Upper lobe of left lung (tissue), 6 donors: ENCODE measurements at regions not wholly inside any gene's neighbourhood (a gene's known extent, or its start where the extent isn't known, plus 50 kb on each side); places are given as distances from the start of the nearest gene placed in this dataset.

Source experiments
- ATAC-seq, 2 donors: fragments of 200-7000 bp; cut with Tn5 transposase; one replicate each; pipeline ENCODE4 v1.9.1; 2022; ENCODE audit warnings: mild to moderate bottlenecking in 2 of 2, moderate library complexity in 2 of 2; ENCODE audit not compliant: low FRiP score in 2 of 2
- DNase-seq, 2 donors: peaks; one replicate each; pipeline ENCODE4 v3.0.0-alpha.2; 2019 to 2020
- H3K27ac ChIP-seq, 4 donors: fragments of 200-600 bp; sonication (generic); one replicate each; pipeline ENCODE4 v1.5.1; 2016 to 2019
- H3K27me3 ChIP-seq, 4 donors: fragments of 200-600 bp; sonication (generic); one replicate each; pipeline ENCODE4 v1.5.1; 2017 to 2019
- H3K36me3 ChIP-seq, 4 donors: fragments of 200-600 bp; sonication (generic); one replicate each; pipeline ENCODE4 v1.5.1; 2016 to 2019
- H3K4me1 ChIP-seq, 4 donors: fragments of 200-600 bp; sonication (generic); one replicate each; pipeline ENCODE4 v1.5.1; 2018 to 2019
- H3K4me3 ChIP-seq, 4 donors: fragments of 200-600 bp; sonication (generic); one replicate each; pipeline ENCODE4 v1.5.1; 2017 to 2019; ENCODE audit warnings: mild to moderate bottlenecking in 2 of 4, moderate library complexity in 1 of 4
- H3K9me3 ChIP-seq, 4 donors: fragments of 200-600 bp; sonication (generic); one replicate each; pipeline ENCODE4 v1.5.1; 2018 to 2019
- CTCF ChIP-seq, 6 experiments: fragments of 450-650 bp in 4 of 6; fragments of 200-600 bp in 2 of 6; sonication (generic) in 2 of 6; IDR thresholded peaks; one replicate each; pipeline ENCODE4 v1.5.1; 2016 to 2019; ENCODE audit warnings: antibody characterized with exemption in 6 of 6
- EP300 ChIP-seq, 4 donors: sonication (generic); formaldehyde crosslinking; IDR thresholded peaks; one replicate each; pipeline ENCODE4 v1.5.1; 2017; ENCODE audit warnings: antibody characterized with exemption in 4 of 4, control low read depth in 2 of 4
- POLR2A ChIP-seq, 4 donors: fragments of 450-650 bp; IDR thresholded peaks; one replicate each; pipeline ENCODE4 v1.5.1; 2016 to 2017; ENCODE audit warnings: antibody characterized with exemption in 4 of 4, mild to moderate bottlenecking in 2 of 4
- POLR2AphosphoS5 ChIP-seq, 2 donors: sonication (generic); formaldehyde crosslinking; IDR thresholded peaks; one replicate each; pipeline ENCODE4 v1.5.1; 2017; ENCODE audit warnings: antibody characterized with exemption in 2 of 2
- WGBS, 2 donors: methylation state at CpG; one replicate each; pipeline ENCODE4 v1.1.5; 2017 to 2018; 5-methylcytosine and 5-hydroxymethylcytosine counted together
- donor health status: DM: no; HTN: no; CAD: no; lungs with moderate emphysema.
- donor health status: DM: no; HTN: yes; CAD: no; lungs with severe emphysema.

GRCh38 chr20:53712212-53712977 lies 118.8 kb upstream of the ZNF217 start:
- Histone ChIP-seq H3K4me1 (peaks cover 0 to 4% (median under 1%) of the 10 kb centered on the region in 4 donors), H3K36me3 (no peaks in the 10 kb centered on the region), H3K27me3 (no peaks in the 10 kb centered on the region), H3K27ac (no peak overlapping the region), H3K4me3 (no peak overlapping the region), H3K9me3 (no peaks in the 10 kb centered on the region)
- WGBS, 2 donors, result 75 to 80% methylated on average over 17 of the region's 17 CpGs
- no peak for TF ChIP-seq POLR2A (IDR thresholded peaks at IDR 0.05)
- TF ChIP-seq EP300 (IDR thresholded peaks at IDR 0.05), result no peak
- no peak for TF ChIP-seq POLR2AphosphoS5 (IDR thresholded peaks at IDR 0.05)
- TF ChIP-seq CTCF (IDR thresholded peaks at IDR 0.05), result no peak
- no peak for DNase-seq
- no peak for ATAC-seq

- no peak overlapping the region for H3K27ac ChIP-seq
- TF ChIP-seq POLR2AphosphoS5 (IDR thresholded peaks at IDR 0.05), result no peak
- no peak for TF ChIP-seq CTCF (IDR thresholded peaks at IDR 0.05)
- TF ChIP-seq POLR2A (IDR thresholded peaks at IDR 0.05), result no peak
- no peak for TF ChIP-seq EP300 (IDR thresholded peaks at IDR 0.05)
- no peaks in the 10 kb centered on the region for H3K27me3 ChIP-seq
- no peaks in the 10 kb centered on the region for H3K36me3 ChIP-seq
- no peak for DNase-seq
- H3K9me3 ChIP-seq, result no peaks in the 10 kb centered on the region
- WGBS, 2 donors, result 76 to 80% methylated on average over 10 to 11 of the region's 11 CpGs
- no peak overlapping the region for H3K4me3 ChIP-seq
- no peak for ATAC-seq
- peaks cover 0 to 9% (median 4%) of the 10 kb centered on the region in 4 donors for H3K4me1 ChIP-seq
These were observed 117.9 kb upstream of the ZNF217 start for GRCh38 chr20:53711333-53712211.

- no peak overlapping the region for H3K4me3 ChIP-seq
- ATAC-seq (peak in 1 of 2 donors; percentile 37), DNase-seq (no peak)
- peaks cover 0 to 9% (median 4%) of the 10 kb centered on the region in 4 donors for H3K4me1 ChIP-seq
- TF ChIP-seq POLR2A (IDR thresholded peaks at IDR 0.05), result no peak
- TF ChIP-seq EP300 (IDR thresholded peaks at IDR 0.05), result no peak
- no peak for TF ChIP-seq POLR2AphosphoS5 (IDR thresholded peaks at IDR 0.05)
- no peak for TF ChIP-seq CTCF (IDR thresholded peaks at IDR 0.05)
- H3K27me3 ChIP-seq, result no peaks in the 10 kb centered on the region
- 44 to 47% methylated on average over 6 of the region's 6 CpGs for WGBS, 2 donors
- peak overlapping the region in 3 of 4 donors; percentile 23 to 59 (median 24) for H3K27ac ChIP-seq
- no peaks in the 10 kb centered on the region for H3K36me3 ChIP-seq
- H3K9me3 ChIP-seq, result no peaks in the 10 kb centered on the region
These were observed 114.7 kb upstream of the ZNF217 start for GRCh38 chr20:53708129-53708968.

DNA sequence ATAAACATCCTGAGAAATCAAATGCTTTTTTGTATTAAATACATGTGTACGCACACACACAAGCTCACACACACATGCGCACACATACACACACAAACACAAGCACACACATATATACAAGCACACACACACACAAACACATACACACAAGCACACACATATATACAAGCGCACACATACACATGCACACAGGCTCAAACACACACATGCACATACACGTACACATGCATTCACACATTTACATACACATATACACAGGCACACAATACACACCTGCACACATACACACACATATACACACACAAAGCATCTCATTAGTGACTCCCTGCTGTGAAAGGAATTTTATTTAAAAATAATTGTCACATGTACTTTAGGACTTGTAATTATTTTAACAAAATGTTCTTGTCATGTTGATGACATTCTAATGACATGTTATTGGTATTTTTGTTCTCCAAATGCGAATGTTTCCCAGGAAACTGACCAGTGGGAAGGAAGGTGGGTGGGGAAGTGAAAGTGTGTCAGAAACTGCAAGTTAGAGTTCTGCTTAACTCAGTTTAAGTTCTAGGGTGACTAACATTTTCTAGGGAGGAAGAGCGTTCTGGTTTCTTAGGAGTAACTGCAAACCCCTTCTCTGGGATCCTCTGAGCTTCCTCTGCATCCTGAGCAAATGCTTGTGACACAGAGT lies 113.9 kb upstream of the ZNF217 start:
- Histone ChIP-seq H3K9me3 (no peaks in the 10 kb centered on the region), H3K27me3 (no peaks in the 10 kb centered on the region), H3K36me3 (no peaks in the 10 kb centered on the region), H3K4me1 (peaks cover 0 to 9% (median 4%) of the 10 kb centered on the region in 4 donors), H3K27ac (peak overlapping the region in 2 of 4 donors; percentile 23 to 59), H3K4me3 (no peak overlapping the region)
- WGBS, 2 donors, result 75 to 80% methylated on average over 6 of the region's 6 CpGs
- DNase-seq (no peak), ATAC-seq (peak in 1 of 2 donors; percentile 87)
- TF ChIP-seq EP300 (IDR thresholded peaks at IDR 0.05), result peak in 1 of 4 donors; percentile 21
- no peak for TF ChIP-seq POLR2AphosphoS5 (IDR thresholded peaks at IDR 0.05)
